ENCODE measurements at regions not wholly inside any gene's neighbourhood (a gene's known extent, or its start where the extent isn't known, plus 50 kb on each side); places are given as distances from the start of the nearest gene placed in this dataset.

DNA sequence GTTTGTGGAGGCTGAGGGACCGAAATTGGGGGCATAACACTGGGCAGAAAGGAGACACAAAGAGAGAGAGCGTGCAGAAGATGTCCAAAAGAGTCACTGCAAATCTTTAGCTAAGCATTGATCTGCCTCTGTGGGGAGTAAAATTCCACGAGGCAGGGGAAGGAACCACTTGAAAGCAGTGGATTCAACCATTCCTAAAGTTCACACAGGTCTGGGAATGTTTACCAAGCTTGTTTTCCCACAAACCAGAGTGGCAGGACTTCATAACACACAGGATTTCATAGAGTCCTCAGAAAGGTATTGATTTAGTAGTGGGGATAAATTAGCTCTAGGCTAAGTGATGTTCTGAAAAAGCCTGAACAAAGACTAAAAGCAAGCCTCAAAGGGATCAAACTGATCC lies 66.1 kb upstream of the RPL38 start:
- Histone ChIP-seq H3K4me3 (ENCODE audit: low read length) (no peak overlapping the region), H3K4me2 (ENCODE audit: low read length) (no peak overlapping the region), H3K9me3 (ENCODE audit: low read length) (peaks cover 13% of the 10 kb centered on the region; the same call in 1 of the 2 replicates), H3K9ac (ENCODE audit: low read length) (no peak overlapping the region), H3K9me2 (replicated peaks; ENCODE audit: low read length) (no peaks in the 10 kb centered on the region), H3K4me1 (ENCODE audit: insufficient read depth, low read length) (no peaks in the 10 kb centered on the region), H3K27ac (ENCODE audit: low read length) (no peak overlapping the region), H2AFZ (ENCODE audit: low read length) (no peak overlapping the region), H3K79me2 (ENCODE audit: low read length) (no peaks in the 10 kb centered on the region), H4K20me1 (ENCODE audit: low read length) (no peaks in the 10 kb centered on the region), H3F3A (ENCODE audit: low read length, unreplicated experiment) (no peaks in the 10 kb centered on the region), H3K36me3 (ENCODE audit: low read depth, low read length) (no peaks in the 10 kb centered on the region), H3K27me3 (ENCODE audit: low read length) (peaks cover 54% of the 10 kb centered on the region)
- no peak for DNase-seq
- no TSS peak for BruUV-seq (replicated peaks)
- CTCF ChIA-PET = no interaction called here
- TF ChIP-seq EZH2phosphoT487 (IDR thresholded peaks at IDR 0.05; ENCODE audit: borderline replicate concordance, low read length) (no peak), EZH2 (IDR thresholded peaks at IDR 0.05; ENCODE audit: low read length, unreplicated experiment) (no peak), CTCF (conservative IDR thresholded peaks at IDR 0.05; ENCODE audit: low read depth, low read length) (no peak)
- POLR2A ChIA-PET (ENCODE audit: unreplicated experiment) = no interaction called here
- ATAC-seq = no peak
- intact Hi-C loops (cut with micrococcal nuclease) = no loop called here

DNA sequence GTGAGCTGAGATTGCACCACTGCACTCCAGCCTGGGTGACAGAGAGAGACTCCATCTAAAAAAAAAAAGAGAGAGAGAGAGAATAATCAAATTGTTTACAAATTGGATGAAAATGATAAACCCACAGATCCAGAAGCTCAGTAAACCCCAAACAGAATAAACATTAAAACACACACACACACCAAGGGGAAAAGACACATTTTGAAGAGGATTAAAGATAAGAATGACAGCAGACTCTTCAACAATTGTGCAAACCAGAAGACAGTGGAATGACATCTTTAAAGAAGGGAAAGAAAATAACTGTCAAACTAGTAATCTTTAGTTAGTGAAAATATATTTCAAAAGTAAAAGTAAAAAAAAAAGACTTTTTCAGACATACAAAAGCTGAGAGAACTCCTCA lies 64.4 kb upstream of the RPL38 start:
- Histone ChIP-seq H3K4me3 (ENCODE audit: low read length) (no peak overlapping the region), H3K4me2 (ENCODE audit: low read length) (no peak overlapping the region), H3K4me1 (ENCODE audit: insufficient read depth, low read length) (no peaks in the 10 kb centered on the region), H2AFZ (ENCODE audit: low read length) (no peak overlapping the region), H3K9ac (ENCODE audit: low read length) (no peak overlapping the region), H3K36me3 (ENCODE audit: low read depth, low read length) (no peaks in the 10 kb centered on the region), H3K27ac (ENCODE audit: low read length) (no peak overlapping the region), H3K79me2 (ENCODE audit: low read length) (no peaks in the 10 kb centered on the region), H3K9me2 (replicated peaks; ENCODE audit: low read length) (no peaks in the 10 kb centered on the region), H3K27me3 (ENCODE audit: low read length) (peaks cover 37% of the 10 kb centered on the region), H3K9me3 (ENCODE audit: low read length) (peaks cover 21% of the 10 kb centered on the region; the same call in 1 of the 2 replicates), H4K20me1 (ENCODE audit: low read length) (no peaks in the 10 kb centered on the region), H3F3A (ENCODE audit: low read length, unreplicated experiment) (no peaks in the 10 kb centered on the region)
- BruUV-seq (replicated peaks) = no TSS peak
- TF ChIP-seq CTCF (conservative IDR thresholded peaks at IDR 0.05; ENCODE audit: low read depth, low read length) = no peak
- TF ChIP-seq EZH2phosphoT487 (IDR thresholded peaks at IDR 0.05; ENCODE audit: borderline replicate concordance, low read length) = no peak
- no peak for TF ChIP-seq EZH2 (IDR thresholded peaks at IDR 0.05; ENCODE audit: low read length, unreplicated experiment)
- ChIA-PET CTCF (no interaction called here), POLR2A (ENCODE audit: unreplicated experiment) (no interaction called here)
- ATAC-seq = no peak
- intact Hi-C loops (cut with micrococcal nuclease) = no loop called here
- DNase-seq = no peak

GRCh38 chr17:74140282-74140681 lies 63.2 kb upstream of the RPL38 start:
- Histone ChIP-seq H3K27ac (ENCODE audit: low read length) (no peak overlapping the region), H3K36me3 (ENCODE audit: low read depth, low read length) (no peaks in the 10 kb centered on the region), H3K27me3 (ENCODE audit: low read length) (peaks cover 29% of the 10 kb centered on the region), H2AFZ (ENCODE audit: low read length) (no peak overlapping the region), H4K20me1 (ENCODE audit: low read length) (no peaks in the 10 kb centered on the region), H3K9me2 (replicated peaks; ENCODE audit: low read length) (no peaks in the 10 kb centered on the region), H3K4me1 (ENCODE audit: insufficient read depth, low read length) (no peaks in the 10 kb centered on the region), H3K9me3 (ENCODE audit: low read length) (peaks cover 21% of the 10 kb centered on the region; the same call in 1 of the 2 replicates), H3K4me2 (ENCODE audit: low read length) (no peak overlapping the region), H3K4me3 (ENCODE audit: low read length) (no peak overlapping the region), H3K9ac (ENCODE audit: low read length) (no peak overlapping the region), H3K79me2 (ENCODE audit: low read length) (no peaks in the 10 kb centered on the region), H3F3A (ENCODE audit: low read length, unreplicated experiment) (no peaks in the 10 kb centered on the region)
- ChIA-PET CTCF (no interaction called here), POLR2A (ENCODE audit: unreplicated experiment) (no interaction called here)
- DNase-seq = no peak
- no TSS peak for BruUV-seq (replicated peaks)
- ATAC-seq = no peak
- TF ChIP-seq CTCF (conservative IDR thresholded peaks at IDR 0.05; ENCODE audit: low read depth, low read length) (no peak), EZH2phosphoT487 (IDR thresholded peaks at IDR 0.05; ENCODE audit: borderline replicate concordance, low read length) (no peak), EZH2 (IDR thresholded peaks at IDR 0.05; ENCODE audit: low read length, unreplicated experiment) (no peak)
- intact Hi-C loops (cut with micrococcal nuclease) = no loop called here

Data from PC-3 (cell line).